NT2/D1 (cell line): ENCODE measurements at regions not wholly inside any gene's neighbourhood (a gene's known extent, or its start where the extent isn't known, plus 50 kb on each side); places are given as distances from the start of the nearest gene placed in this dataset.

Experiments
- YY1 ChIP-seq: IDR thresholded peaks from 2 replicates; pipeline ENCODE4 v1.6.1; 2011; ENCODE audit not compliant: insufficient read length, insufficient read depth
- ZNF274 ChIP-seq: IDR thresholded peaks from 2 replicates; pipeline ENCODE4 v1.6.1; 2011; ENCODE audit warnings: mild to moderate bottlenecking, low read depth, low read length

- TF ChIP-seq ZNF274, result no peak
- no peak for TF ChIP-seq YY1
Observed at GRCh38 chr7:68429411-68430117, 1168.7 kb upstream of the AUTS2 start.
